HT-29 (cell line): ENCODE measurements at regions not wholly inside any gene's neighbourhood (a gene's known extent, or its start where the extent isn't known, plus 50 kb on each side); places are given as distances from the start of the nearest gene placed in this dataset. TPM values are rescaled to one million over a fixed set of nuclear protein-coding genes. Genes with fewer than 3 reads are reported as not detected.

ENCODE experiments used
- DNase-seq: peaks from one replicate; pipeline ENCODE4 v3.0.0-alpha.2; 2015; ENCODE audit warnings: low spot score
- small RNA-seq: library from RNA; depleted of rRNA; stranded (forward); fragments of <200 nt; gene quantifications from one replicate; pipeline ENCODE3, GENCODE V24; 2014

DNA sequence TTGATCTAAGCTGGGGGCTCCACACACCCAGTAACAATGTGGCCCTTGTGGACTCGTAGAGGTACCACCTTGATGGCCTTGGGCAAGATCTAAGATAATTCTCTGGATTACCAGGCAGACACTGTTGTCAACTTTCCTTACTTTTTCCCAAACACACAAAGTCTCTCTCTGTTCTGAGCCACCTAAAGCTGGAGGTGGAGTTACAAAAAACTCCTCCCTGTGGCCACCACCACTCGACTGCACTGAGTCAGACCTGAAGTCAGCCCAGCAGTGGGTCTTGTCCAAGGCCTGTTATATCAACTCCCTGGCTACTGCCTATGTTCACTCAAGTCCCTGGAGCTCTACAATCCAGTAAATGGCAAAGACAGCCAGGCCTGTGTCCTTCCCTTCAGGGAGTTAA, 70.1 kb upstream of the TECRL start:
- DNase-seq, result no peak

DNA sequence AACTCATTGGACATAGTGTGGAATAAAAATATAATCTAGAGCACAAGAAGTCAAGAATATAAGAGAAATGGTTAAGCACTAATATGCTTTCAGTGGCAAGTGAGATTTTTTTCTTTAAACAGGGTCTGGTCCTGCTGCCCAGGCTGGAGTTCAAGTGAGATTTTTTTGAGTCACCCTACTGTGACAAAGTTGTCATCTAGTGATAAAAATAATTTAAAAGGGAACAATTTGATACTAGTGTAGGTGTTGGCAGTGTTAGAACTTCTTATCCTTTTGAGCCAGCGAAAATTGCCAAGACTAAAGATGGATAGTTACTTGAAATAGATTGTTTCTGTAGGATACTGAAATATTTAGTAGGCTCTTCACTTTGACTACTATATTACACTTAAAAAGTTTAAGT, 67.9 kb upstream of the TECRL start:
- DNase-seq, result no peak

DNA sequence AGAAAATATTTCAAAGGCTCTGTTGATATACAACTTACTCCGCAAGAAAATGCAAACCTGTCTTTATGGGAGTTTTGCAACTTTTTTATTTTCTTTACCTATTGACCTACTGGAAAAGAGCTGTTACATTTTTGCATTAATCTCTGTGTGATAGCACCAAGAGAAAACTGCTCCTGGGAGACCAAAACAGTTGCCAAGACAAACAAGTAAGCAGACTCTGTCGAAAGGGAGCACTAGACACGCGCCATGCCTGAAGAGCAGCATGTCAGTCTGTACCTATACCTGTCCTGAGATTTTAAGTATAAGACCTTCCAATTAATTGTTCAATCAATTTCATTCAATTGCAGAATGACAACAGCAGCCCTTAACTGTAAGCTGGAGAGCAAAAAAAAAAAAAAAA, 56.0 kb upstream of the TECRL start:
- DNase-seq, result no peak

DNA sequence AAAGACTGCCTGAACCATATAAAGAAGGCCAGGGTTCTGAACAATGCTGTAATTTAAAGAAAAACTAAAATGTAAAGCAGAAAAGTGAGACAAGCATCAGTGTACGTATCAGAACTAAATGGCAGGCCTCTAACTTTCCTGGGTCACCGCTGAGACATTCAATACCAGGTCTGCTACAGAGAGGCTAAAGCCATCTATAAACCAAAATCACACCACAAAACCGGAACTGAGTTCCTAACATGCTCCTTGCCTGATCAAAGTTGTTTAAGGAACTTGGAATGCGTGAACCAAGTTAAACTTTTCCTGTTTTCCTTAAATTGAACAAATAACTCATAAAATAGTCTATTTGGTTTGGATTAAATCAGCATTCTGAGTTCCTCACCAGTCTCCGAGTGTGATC, 55.3 kb upstream of the TECRL start:
- DNase-seq, result no peak

Small RNAs in the stretch of these regions (small RNA-seq; reads per million reads assigned to genes)
- gene MTCO3P27, result not detected
- gene MTND4LP31, result not detected
